ENCODE measurements at regions not wholly inside any gene's neighbourhood (a gene's known extent, or its start where the extent isn't known, plus 50 kb on each side); places are given as distances from the start of the nearest gene placed in this dataset.

- TF ChIP-seq POLR2A (IDR thresholded peaks at IDR 0.05) (no peak), CTCF (IDR thresholded peaks at IDR 0.05) (no peak), EP300 (IDR thresholded peaks at IDR 0.05) (no peak), POLR2AphosphoS5 (IDR thresholded peaks at IDR 0.05) (no peak)
Observed at GRCh38 chr3:110928016-110928662, 143.5 kb upstream of the NECTIN3 start.
